ENCODE measurements at regions not wholly inside any gene's neighbourhood (a gene's known extent, or its start where the extent isn't known, plus 50 kb on each side); places are given as distances from the start of the nearest gene placed in this dataset.

DNA sequence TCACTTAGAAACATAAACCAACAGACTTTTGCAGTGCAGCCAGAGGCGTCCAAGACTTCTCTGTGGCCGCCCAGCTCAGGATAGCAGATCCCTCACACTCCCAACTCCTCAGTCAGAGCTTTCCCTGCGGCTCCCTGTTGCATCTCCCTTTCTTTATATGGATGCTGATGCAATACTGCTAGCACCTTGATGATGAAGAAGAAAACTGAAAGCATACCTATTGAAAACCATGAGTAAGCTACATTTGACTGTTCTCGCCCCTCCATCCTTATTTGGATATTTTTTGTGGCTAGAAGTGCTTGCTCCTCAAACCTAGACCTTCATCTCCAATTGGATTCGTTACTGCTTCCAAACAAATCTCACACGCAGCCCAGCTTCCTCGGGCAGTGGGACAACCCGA, 57.3 kb upstream of the UBL3 start:
- TF ChIP-seq, protein P1, sequence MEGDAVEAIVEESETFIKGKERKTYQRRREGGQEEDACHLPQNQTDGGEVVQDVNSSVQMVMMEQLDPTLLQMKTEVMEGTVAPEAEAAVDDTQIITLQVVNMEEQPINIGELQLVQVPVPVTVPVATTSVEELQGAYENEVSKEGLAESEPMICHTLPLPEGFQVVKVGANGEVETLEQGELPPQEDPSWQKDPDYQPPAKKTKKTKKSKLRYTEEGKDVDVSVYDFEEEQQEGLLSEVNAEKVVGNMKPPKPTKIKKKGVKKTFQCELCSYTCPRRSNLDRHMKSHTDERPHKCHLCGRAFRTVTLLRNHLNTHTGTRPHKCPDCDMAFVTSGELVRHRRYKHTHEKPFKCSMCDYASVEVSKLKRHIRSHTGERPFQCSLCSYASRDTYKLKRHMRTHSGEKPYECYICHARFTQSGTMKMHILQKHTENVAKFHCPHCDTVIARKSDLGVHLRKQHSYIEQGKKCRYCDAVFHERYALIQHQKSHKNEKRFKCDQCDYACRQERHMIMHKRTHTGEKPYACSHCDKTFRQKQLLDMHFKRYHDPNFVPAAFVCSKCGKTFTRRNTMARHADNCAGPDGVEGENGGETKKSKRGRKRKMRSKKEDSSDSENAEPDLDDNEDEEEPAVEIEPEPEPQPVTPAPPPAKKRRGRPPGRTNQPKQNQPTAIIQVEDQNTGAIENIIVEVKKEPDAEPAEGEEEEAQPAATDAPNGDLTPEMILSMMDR (IDR thresholded peaks at IDR 0.05; ENCODE audit: low read depth, low read length, missing input control): no peak
- TF ChIP-seq HNF4A (conservative IDR thresholded peaks at IDR 0.05) (no peak), SP1 (IDR thresholded peaks at IDR 0.05) (no peak), JUND (IDR thresholded peaks at IDR 0.05) (no peak), TAF1 (conservative IDR thresholded peaks at IDR 0.05) (no peak), YY1 (IDR thresholded peaks at IDR 0.05) (no peak)
- TF ChIP-seq, protein P2, sequence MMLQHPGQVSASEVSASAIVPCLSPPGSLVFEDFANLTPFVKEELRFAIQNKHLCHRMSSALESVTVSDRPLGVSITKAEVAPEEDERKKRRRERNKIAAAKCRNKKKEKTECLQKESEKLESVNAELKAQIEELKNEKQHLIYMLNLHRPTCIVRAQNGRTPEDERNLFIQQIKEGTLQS (IDR thresholded peaks at IDR 0.05): no peak
- TF ChIP-seq, protein P3, sequence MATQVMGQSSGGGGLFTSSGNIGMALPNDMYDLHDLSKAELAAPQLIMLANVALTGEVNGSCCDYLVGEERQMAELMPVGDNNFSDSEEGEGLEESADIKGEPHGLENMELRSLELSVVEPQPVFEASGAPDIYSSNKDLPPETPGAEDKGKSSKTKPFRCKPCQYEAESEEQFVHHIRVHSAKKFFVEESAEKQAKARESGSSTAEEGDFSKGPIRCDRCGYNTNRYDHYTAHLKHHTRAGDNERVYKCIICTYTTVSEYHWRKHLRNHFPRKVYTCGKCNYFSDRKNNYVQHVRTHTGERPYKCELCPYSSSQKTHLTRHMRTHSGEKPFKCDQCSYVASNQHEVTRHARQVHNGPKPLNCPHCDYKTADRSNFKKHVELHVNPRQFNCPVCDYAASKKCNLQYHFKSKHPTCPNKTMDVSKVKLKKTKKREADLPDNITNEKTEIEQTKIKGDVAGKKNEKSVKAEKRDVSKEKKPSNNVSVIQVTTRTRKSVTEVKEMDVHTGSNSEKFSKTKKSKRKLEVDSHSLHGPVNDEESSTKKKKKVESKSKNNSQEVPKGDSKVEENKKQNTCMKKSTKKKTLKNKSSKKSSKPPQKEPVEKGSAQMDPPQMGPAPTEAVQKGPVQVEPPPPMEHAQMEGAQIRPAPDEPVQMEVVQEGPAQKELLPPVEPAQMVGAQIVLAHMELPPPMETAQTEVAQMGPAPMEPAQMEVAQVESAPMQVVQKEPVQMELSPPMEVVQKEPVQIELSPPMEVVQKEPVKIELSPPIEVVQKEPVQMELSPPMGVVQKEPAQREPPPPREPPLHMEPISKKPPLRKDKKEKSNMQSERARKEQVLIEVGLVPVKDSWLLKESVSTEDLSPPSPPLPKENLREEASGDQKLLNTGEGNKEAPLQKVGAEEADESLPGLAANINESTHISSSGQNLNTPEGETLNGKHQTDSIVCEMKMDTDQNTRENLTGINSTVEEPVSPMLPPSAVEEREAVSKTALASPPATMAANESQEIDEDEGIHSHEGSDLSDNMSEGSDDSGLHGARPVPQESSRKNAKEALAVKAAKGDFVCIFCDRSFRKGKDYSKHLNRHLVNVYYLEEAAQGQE (IDR thresholded peaks at IDR 0.05): no peak

All from liver (tissue), 3 donors.